ENCODE measurements at regions not wholly inside any gene's neighbourhood (a gene's known extent, or its start where the extent isn't known, plus 50 kb on each side); places are given as distances from the start of the nearest gene placed in this dataset.

GRCh38 chr6:97732045-97732444 is 449.0 kb upstream of the MMS22L start:
- TF ChIP-seq YY1 (IDR thresholded peaks at IDR 0.05; ENCODE audit: insufficient read depth, insufficient read length), result no peak
- TF ChIP-seq SUZ12 (IDR thresholded peaks at IDR 0.05; ENCODE audit: extremely low read depth, insufficient read depth, insufficient read length), result no peak
- TF ChIP-seq ZNF274 (IDR thresholded peaks at IDR 0.05; ENCODE audit: low read depth, low read length), result no peak
